C4-2B (cell line): ENCODE measurements at regions not wholly inside any gene's neighbourhood (a gene's known extent, or its start where the extent isn't known, plus 50 kb on each side); places are given as distances from the start of the nearest gene placed in this dataset.
"Not testable (repeated sequence)": the region's sequence is repeated elsewhere in the genome, so short reads cannot be mapped to it uniquely, and the experiment has no call there.

Source experiments
- H3K27ac ChIP-seq: fragments of 450-650 bp; 2 replicates; pipeline ENCODE4 v1.5.1; 2017
- ZFX ChIP-seq: fragments of 450-650 bp; IDR thresholded peaks from 2 replicates; pipeline ENCODE4 v1.6.1; 2017
- TF ChIP-seq, protein P1 (sequence below): fragments of 450-650 bp; conservative IDR thresholded peaks from 2 replicates; pipeline ENCODE4 v1.5.1; 2017; ENCODE audit warnings: mild to moderate bottlenecking

DNA sequence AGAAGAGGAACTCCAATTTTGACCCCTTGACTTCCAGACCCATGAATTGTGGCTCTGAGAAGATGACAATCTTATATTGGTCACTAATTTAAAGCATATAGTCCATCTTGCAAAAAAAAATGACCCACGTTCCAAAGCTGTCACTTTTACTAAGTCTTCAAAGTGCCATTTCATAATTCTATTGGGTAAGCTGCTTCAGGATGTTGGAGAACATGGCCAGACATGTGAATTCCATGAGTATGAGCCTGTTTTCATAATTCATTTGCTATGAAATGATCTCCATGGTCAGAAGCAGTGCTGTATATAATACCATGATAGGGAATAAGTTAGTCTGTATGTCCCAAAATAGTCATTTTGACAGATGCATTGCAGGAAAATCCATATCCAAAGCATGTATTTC lies 1787.3 kb downstream of the SLITRK5 start:
- H3K27ac ChIP-seq, result no peak overlapping the region
- TF ChIP-seq ZFX, result no peak
- TF ChIP-seq, protein P1, sequence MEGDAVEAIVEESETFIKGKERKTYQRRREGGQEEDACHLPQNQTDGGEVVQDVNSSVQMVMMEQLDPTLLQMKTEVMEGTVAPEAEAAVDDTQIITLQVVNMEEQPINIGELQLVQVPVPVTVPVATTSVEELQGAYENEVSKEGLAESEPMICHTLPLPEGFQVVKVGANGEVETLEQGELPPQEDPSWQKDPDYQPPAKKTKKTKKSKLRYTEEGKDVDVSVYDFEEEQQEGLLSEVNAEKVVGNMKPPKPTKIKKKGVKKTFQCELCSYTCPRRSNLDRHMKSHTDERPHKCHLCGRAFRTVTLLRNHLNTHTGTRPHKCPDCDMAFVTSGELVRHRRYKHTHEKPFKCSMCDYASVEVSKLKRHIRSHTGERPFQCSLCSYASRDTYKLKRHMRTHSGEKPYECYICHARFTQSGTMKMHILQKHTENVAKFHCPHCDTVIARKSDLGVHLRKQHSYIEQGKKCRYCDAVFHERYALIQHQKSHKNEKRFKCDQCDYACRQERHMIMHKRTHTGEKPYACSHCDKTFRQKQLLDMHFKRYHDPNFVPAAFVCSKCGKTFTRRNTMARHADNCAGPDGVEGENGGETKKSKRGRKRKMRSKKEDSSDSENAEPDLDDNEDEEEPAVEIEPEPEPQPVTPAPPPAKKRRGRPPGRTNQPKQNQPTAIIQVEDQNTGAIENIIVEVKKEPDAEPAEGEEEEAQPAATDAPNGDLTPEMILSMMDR, result no peak

DNA sequence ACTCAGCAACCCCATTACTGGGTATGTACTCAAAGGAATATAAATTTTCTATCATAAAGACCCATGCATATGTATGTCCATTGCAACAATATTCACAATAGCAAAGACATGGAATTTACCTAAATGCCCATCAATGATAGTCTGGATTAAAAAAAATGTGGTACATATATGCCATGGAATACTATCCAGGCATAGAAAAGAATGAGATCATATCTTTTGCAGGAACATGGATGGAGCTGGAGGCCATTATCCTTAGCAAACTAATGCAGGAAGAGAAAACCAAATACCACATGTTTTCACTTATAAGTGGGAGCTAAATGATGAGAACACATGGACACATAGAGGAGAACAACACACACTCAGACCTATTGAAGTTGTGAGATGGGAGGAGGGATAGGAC lies 1789.7 kb downstream of the SLITRK5 start:
- not testable (repeated sequence) for H3K27ac ChIP-seq

DNA sequence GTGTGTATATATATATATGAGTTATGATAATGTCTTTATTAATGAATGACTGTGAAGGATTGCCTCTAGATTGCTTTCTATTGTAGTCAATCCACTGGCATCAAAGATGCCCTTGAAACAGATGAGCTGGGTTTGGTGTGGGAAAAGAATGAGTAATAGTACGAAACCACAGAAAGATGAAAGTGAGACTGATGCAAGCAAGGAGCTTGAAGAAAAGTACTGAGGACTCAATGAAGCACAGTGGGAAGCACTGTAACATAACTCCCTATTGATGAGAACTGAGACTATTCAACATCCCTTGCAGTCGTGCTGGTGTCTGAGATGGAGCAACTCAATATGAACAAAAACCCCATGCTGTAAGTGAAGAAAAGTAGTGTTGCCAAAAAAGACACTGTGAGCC lies 1794.2 kb downstream of the SLITRK5 start:
- TF ChIP-seq, protein P1, result no peak
- no peak for TF ChIP-seq ZFX

DNA sequence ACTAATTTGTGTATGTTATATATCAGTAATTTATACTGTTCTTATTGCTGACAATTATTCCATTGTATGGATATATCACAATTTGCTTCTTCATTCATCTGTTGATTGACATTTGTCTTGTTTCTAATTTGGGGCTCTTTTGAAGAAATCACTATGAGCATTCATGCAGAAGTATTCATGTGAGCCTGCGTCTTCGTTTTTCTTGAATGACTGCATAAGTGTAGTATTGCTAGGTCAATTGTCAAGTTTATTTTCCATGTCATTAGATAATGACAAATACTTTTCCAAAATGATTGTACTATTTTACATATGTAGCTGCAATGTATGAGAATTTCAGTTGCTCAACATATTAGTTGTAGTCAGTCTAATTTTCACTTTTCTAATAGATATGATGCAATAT lies 1796.9 kb downstream of the SLITRK5 start:
- no peak overlapping the region for H3K27ac ChIP-seq
- TF ChIP-seq, protein P1, result no peak
- no peak for TF ChIP-seq ZFX

More for the DNA sequence above, 1794.2 kb downstream of the SLITRK5 start:
- H3K27ac ChIP-seq, result no peak overlapping the region

DNA sequence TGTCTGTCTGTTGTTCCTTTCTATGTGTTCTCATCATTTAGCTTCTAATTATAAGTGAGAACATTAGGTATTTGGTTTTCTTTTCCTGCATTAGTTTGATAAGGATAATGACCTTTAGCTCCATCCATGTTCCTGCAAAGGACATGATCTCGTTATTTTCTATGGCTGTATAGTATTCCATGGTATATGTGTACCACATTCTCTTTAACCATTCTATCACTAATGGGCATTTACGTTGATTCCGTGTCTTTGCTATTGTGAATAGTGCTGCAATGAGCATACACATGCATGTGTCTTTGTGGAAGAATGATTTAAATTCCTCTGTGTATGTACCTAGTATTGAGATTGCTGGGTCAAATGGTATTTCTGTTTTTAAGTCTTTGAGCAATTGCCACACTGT lies 1799.7 kb downstream of the SLITRK5 start:
- no peak overlapping the region for H3K27ac ChIP-seq
- TF ChIP-seq, protein P1, result no peak
- TF ChIP-seq ZFX, result no peak

DNA sequence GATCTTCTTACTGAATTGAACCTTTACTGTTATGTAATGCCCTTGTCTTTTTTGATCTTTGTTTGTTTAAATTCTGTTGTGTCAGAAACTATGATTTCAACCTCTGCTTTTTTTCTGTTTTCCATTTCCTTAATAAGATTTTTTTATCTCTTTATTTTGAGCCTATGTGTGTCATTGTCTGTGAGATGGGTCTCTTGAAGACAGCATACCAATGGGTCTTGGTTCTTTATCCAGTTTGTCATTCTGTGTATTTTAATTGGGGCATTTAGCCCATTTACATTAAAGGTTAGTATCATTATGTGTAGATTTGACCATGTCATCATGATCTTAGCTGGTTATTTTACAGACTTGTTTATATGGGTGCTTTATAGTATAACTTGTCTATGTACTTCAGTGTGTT lies 1803.3 kb downstream of the SLITRK5 start:
- no peak overlapping the region for H3K27ac ChIP-seq
- TF ChIP-seq, protein P1, result no peak
- no peak for TF ChIP-seq ZFX

DNA sequence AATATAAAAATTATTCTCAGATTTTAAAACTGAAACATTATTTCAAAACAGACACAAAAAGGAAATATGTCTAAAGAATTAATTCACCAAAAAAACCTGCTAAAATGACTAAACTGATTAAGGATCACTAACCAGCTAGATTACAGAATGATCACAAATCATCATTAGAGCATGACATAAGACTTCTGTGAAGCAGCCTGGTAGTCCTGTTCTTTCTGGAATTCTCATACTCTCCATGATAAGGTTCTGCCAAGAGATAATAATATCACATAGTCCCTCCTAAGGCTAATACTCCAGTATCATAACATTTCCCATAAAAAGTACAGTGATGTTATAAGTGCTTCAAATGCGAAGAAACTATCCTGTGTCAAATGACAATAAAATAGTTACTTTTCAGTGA lies 1814.9 kb downstream of the SLITRK5 start:
- H3K27ac ChIP-seq, result no peak overlapping the region
- TF ChIP-seq ZFX, result no peak
- TF ChIP-seq, protein P1, result no peak

DNA sequence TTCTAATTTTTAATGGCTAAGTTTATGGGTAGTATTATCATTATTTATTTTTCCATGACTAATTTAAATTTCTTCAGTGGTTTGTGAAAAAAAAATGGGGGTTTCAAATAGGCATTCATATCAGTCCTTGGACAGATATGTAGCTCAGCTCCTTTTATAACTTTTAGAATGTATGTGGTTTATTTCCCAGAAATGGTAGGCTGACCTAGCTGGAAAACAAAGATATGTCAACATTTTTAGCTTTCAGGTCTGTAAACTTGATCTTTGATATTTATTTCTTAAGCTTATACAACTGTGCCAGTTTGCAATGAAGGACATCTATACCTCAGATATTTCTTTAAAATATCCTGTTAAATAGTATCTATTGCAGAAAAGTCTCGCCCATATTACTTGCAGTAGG lies 1815.5 kb downstream of the SLITRK5 start:
- TF ChIP-seq, protein P1, result no peak
- TF ChIP-seq ZFX, result no peak
- no peak overlapping the region for H3K27ac ChIP-seq
